OCI-LY3 (cell line): ENCODE measurements at regions not wholly inside any gene's neighbourhood (a gene's known extent, or its start where the extent isn't known, plus 50 kb on each side); places are given as distances from the start of the nearest gene placed in this dataset.

Experiments
- H2AFZ ChIP-seq: fragments of 200-600, 300-600 bp; shearing (Covaris generic); 2 replicates; pipeline ENCODE4 v1.6.0; 2014; ENCODE audit warnings: antibody characterized with exemption, low read depth, low read length
- H3K27ac ChIP-seq: fragments of 200-600, 300-600 bp; sonication (generic); 2 replicates; pipeline ENCODE4 v1.5.1; 2014; ENCODE audit warnings: mild to moderate bottlenecking, low read length, moderate library complexity, mixed read lengths
- H3K27me3 ChIP-seq: fragments of 200-600, 300-600 bp; sonication (generic); 2 replicates; pipeline ENCODE4 v1.6.1; 2014; ENCODE audit warnings: low read depth, low read length, mixed read lengths
- H3K36me3 ChIP-seq: fragments of 200-600, 300-600 bp; sonication (generic); replicated peaks from 2 replicates; pipeline ENCODE3; 2014; ENCODE audit warnings: low read depth, low read length, mixed read lengths
- H3K4me1 ChIP-seq: fragments of 300-600, 200-600 bp; sonication (generic); 2 replicates; pipeline ENCODE4 v1.6.1; 2014; ENCODE audit warnings: low read length, mixed read lengths
- H3K4me2 ChIP-seq: fragments of 200-600, 300-600 bp; sonication (generic); 2 replicates; pipeline ENCODE4 v1.6.1; 2014; ENCODE audit warnings: low read length, mixed read lengths
- H3K4me3 ChIP-seq: fragments of 300-600, 200-600 bp; sonication (generic); 2 replicates; pipeline ENCODE4 v1.5.1; 2014; ENCODE audit warnings: antibody characterized with exemption, mild to moderate bottlenecking, low read length, moderate library complexity
- H3K79me2 ChIP-seq: fragments of 300-600, 200-600 bp; shearing (Covaris generic); 2 replicates; pipeline ENCODE4 v1.6.1; 2014; ENCODE audit warnings: mild to moderate bottlenecking, low read length, mixed read lengths
- H3K9ac ChIP-seq: fragments of 300-600, 200-600 bp; shearing (Covaris generic); 2 replicates; pipeline ENCODE4 v1.6.0; 2014; ENCODE audit warnings: mild to moderate bottlenecking, low read length, moderate library complexity
- H3K9me3 ChIP-seq: fragments of 200-600, 300-600 bp; shearing (Covaris generic); 2 replicates; pipeline ENCODE4 v1.6.1; 2014; ENCODE audit warnings: low read length, mixed read lengths; ENCODE audit not compliant: insufficient read depth
- H4K20me1 ChIP-seq: fragments of 200-600, 300-600 bp; sonication (generic); 2 replicates; pipeline ENCODE4 v1.6.1; 2016; ENCODE audit warnings: low read length, mixed read lengths; ENCODE audit not compliant: insufficient read depth
- EZH2phosphoT487 ChIP-seq: fragments of 200-600 bp; shearing (Covaris generic); IDR thresholded peaks from 2 replicates; pipeline ENCODE4 v1.6.1; 2018; ENCODE audit warnings: antibody characterized with exemption, mixed run types, low read depth
- TF ChIP-seq, protein P1 (sequence below): fragments of 200-600, 300-600 bp; sonication (generic); IDR thresholded peaks from 2 replicates; pipeline ENCODE4 v1.5.1; 2014; ENCODE audit warnings: antibody characterized with exemption, low read length, low read depth

DNA sequence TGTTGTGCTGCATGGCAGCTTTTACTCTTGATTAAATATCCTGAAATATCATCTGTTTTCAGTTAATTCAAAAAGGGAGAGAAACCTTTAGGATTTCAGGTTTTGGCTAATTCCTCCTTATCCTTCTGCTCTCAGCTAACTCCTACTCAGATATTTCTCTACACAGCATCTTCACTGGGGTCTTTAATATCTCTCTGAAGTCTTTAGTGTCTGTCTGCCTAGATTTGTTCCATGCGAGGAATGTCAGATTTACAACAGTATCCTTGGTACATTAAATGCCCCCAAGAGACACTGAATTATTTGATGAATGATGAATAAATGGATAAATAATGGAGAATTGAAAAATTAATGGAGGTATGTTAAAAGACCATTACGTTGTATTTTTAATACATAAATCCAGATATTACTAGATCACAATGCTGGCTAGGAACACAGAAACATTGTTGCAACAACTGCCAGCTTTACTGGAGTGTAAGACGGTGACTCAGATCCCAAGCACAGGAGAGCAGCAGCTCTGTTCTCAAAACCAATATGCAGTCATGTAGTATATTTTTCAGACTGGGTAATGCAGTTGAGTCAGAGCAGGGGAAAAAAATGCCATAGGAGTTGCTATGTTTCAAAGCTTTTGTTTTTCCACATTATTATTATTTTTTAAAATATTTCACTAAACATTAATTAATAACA is 388.0 kb upstream of the SYT4 start:
- Histone ChIP-seq H3K79me2 (no peaks in the 10 kb centered on the region), H3K9me3 (no peaks in the 10 kb centered on the region), H3K27me3 (no peaks in the 10 kb centered on the region), H3K9ac (no peak overlapping the region), H3K4me2 (no peak overlapping the region), H3K4me3 (no peak overlapping the region), H3K4me1 (peaks cover 4% of the 10 kb centered on the region; the same call in 1 of the 2 replicates), H2AFZ (no peak overlapping the region), H4K20me1 (no peaks in the 10 kb centered on the region), H3K27ac (no peak overlapping the region), H3K36me3 (no peaks in the 10 kb centered on the region)
- TF ChIP-seq, protein P1, sequence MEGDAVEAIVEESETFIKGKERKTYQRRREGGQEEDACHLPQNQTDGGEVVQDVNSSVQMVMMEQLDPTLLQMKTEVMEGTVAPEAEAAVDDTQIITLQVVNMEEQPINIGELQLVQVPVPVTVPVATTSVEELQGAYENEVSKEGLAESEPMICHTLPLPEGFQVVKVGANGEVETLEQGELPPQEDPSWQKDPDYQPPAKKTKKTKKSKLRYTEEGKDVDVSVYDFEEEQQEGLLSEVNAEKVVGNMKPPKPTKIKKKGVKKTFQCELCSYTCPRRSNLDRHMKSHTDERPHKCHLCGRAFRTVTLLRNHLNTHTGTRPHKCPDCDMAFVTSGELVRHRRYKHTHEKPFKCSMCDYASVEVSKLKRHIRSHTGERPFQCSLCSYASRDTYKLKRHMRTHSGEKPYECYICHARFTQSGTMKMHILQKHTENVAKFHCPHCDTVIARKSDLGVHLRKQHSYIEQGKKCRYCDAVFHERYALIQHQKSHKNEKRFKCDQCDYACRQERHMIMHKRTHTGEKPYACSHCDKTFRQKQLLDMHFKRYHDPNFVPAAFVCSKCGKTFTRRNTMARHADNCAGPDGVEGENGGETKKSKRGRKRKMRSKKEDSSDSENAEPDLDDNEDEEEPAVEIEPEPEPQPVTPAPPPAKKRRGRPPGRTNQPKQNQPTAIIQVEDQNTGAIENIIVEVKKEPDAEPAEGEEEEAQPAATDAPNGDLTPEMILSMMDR, result no peak
- no peak for TF ChIP-seq EZH2phosphoT487

DNA sequence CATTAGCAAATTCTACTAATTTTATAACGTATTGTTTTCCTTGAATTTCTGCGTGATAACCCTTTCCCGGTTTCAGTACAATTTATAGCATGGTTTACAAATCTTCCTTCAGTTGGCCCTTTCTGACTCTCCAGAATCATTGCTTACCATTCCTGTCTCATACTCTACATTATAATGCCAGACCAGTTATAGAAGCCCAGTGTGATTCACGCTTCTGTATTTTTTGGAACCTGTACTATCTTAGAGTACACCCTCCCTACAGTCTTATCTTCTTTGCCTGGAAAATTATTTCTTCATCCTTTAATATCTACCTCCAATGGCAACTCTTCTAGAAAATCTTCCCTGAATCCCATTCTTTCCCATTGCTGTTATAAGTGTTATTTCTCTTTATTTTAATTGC is 391.6 kb upstream of the SYT4 start:
- Histone ChIP-seq H2AFZ (no peak overlapping the region), H3K9me3 (no peaks in the 10 kb centered on the region), H4K20me1 (no peaks in the 10 kb centered on the region), H3K36me3 (no peaks in the 10 kb centered on the region), H3K27me3 (no peaks in the 10 kb centered on the region), H3K4me3 (no peak overlapping the region), H3K27ac (no peak overlapping the region), H3K4me1 (no peaks in the 10 kb centered on the region), H3K9ac (no peak overlapping the region), H3K79me2 (no peaks in the 10 kb centered on the region), H3K4me2 (no peak overlapping the region)
- TF ChIP-seq, protein P1, result no peak
- TF ChIP-seq EZH2phosphoT487, result no peak

DNA sequence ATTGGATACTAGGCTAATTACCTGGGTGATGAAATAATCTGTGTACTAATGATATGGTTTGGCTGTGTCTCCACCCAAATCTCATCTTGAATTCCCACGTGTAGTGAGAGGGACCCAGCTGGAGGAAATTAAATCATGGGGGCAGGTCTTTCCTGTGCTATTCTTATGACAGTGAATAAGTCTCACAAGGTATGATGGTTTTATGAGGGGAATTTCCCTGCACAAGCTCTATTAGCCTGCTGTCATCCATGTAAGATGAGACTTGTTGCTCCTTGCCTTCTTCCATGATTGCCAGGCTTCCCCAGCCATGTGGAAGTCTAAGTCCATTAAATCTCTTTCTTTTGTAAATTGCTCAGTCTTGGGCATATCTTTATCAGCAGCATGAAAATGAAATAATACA is 394.1 kb upstream of the SYT4 start:
- H3K4me2 ChIP-seq, result no peak overlapping the region
- no peaks in the 10 kb centered on the region for H3K27me3 ChIP-seq
- no peaks in the 10 kb centered on the region for H3K4me1 ChIP-seq
- H3K27ac ChIP-seq, result no peak overlapping the region
- H3K36me3 ChIP-seq, result no peaks in the 10 kb centered on the region
- H3K9ac ChIP-seq, result no peak overlapping the region
- no peaks in the 10 kb centered on the region for H4K20me1 ChIP-seq
- no peak overlapping the region for H3K4me3 ChIP-seq
- no peaks in the 10 kb centered on the region for H3K79me2 ChIP-seq
- no peaks in the 10 kb centered on the region for H3K9me3 ChIP-seq
- H2AFZ ChIP-seq, result no peak overlapping the region
- no peak for TF ChIP-seq EZH2phosphoT487
- TF ChIP-seq, protein P1, result no peak

DNA sequence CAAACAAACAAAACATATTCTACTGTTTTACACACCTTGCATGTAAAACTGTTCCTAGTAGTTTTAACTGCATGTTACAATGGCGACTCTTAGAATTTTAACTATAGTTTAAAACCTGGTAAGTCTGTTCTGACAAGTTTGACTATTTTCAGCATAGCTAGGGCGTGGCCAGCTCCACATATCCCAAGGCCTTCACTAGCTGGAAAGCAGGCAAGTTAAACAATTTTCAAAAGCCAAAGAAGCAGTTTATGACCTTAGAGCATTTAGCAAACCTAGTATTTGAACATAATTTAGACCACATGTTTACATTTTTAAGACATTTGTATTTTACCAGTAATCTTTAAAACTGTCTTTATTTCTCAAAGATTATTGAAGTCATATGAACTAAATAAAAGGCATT is 402.8 kb upstream of the SYT4 start:
- no peaks in the 10 kb centered on the region for H3K4me1 ChIP-seq
- H3K36me3 ChIP-seq, result no peaks in the 10 kb centered on the region
- no peaks in the 10 kb centered on the region for H3K9me3 ChIP-seq
- TF ChIP-seq, protein P1, result no peak
- no peak for TF ChIP-seq EZH2phosphoT487
- H3K79me2 ChIP-seq, result no peaks in the 10 kb centered on the region
- H4K20me1 ChIP-seq, result no peaks in the 10 kb centered on the region
- no peak overlapping the region for H2AFZ ChIP-seq
- H3K4me2 ChIP-seq, result no peak overlapping the region
- H3K9ac ChIP-seq, result no peak overlapping the region
- H3K4me3 ChIP-seq, result no peak overlapping the region
- no peak overlapping the region for H3K27ac ChIP-seq
- no peaks in the 10 kb centered on the region for H3K27me3 ChIP-seq
